GM12865 (cell line): ENCODE measurements at regions not wholly inside any gene's neighbourhood (a gene's known extent, or its start where the extent isn't known, plus 50 kb on each side); places are given as distances from the start of the nearest gene placed in this dataset.

Experiments
- DNase-seq: peaks from one replicate; pipeline ENCODE4 v3.0.0; 2010; ENCODE audit warnings: low read depth
- H3K4me3 ChIP-seq: 2 replicates; pipeline ENCODE4 v1.5.1; 2011; ENCODE audit warnings: mild to moderate bottlenecking, low read depth, low read length, control low read depth
- TF ChIP-seq, protein P1 (sequence below): IDR thresholded peaks from 2 replicates; pipeline ENCODE4 v1.5.1; 2011; ENCODE audit warnings: low read length, control low read depth, low read depth, inconsistent platforms; ENCODE audit not compliant: insufficient read depth; ENCODE audit errors: missing control alignments

DNA sequence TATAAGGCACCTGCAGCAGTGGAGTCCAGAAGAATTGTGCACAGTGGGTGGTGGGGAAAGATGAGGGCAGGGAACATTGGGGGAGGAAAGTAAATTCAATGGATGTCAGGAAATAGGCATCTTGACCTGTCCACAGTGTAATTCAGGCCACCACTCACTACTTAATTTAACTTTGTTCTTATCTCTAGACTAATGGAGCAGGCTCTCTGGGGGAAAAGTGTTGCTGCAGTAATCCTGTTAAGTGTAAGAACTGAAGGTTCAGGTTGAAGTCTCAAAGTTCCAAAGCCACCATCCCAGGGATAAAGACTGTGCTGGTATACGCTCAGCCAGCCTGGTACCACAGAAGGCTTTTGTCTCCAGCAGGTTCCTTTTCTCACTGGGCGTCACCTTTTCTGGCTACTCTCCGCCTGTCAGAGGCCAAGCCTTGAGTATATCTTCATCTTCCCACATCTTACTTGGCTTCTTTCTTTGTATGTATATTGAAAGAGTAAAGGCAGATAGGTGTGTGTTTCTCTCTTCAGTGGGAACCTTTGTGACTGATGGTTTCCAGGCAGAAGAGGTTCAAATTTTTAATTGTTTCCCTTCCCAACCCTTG lies 150.9 kb upstream of the DMRT1 start:
- no peak for DNase-seq
- no peak overlapping the region for H3K4me3 ChIP-seq
- TF ChIP-seq, protein P1, sequence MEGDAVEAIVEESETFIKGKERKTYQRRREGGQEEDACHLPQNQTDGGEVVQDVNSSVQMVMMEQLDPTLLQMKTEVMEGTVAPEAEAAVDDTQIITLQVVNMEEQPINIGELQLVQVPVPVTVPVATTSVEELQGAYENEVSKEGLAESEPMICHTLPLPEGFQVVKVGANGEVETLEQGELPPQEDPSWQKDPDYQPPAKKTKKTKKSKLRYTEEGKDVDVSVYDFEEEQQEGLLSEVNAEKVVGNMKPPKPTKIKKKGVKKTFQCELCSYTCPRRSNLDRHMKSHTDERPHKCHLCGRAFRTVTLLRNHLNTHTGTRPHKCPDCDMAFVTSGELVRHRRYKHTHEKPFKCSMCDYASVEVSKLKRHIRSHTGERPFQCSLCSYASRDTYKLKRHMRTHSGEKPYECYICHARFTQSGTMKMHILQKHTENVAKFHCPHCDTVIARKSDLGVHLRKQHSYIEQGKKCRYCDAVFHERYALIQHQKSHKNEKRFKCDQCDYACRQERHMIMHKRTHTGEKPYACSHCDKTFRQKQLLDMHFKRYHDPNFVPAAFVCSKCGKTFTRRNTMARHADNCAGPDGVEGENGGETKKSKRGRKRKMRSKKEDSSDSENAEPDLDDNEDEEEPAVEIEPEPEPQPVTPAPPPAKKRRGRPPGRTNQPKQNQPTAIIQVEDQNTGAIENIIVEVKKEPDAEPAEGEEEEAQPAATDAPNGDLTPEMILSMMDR, result no peak

- TF ChIP-seq, protein P1, result no peak
- H3K4me3 ChIP-seq, result no peak overlapping the region
- no peak for DNase-seq
Measured at GRCh38 chr9:691825-692400, 149.6 kb upstream of the DMRT1 start.

DNA sequence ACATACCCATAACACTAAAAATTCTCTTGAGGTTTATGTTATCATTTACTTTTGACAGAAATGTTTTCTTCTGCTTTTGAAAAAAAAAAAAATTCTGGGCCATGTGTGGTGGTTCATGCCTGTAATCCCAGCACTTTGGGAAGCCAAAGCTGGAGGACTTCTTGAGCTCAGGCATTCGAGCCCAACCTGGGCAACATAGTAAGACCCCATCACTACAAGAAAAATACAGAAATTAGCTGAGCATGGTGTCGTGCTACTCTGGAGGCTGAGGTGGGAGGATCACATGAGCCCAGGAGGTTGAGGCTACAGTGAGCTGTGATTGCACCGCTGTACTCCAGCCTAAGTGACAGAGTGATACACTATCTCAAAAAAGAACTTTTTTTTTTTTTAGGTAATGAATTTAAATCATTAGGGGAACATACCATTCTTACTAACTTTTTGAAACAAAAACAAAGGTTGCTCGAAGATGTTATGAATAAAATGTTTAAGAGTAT lies 148.8 kb upstream of the DMRT1 start:
- no peak for DNase-seq
- TF ChIP-seq, protein P1, result no peak
- H3K4me3 ChIP-seq, result no peak overlapping the region

- H3K4me3 ChIP-seq, result no peak overlapping the region
- TF ChIP-seq, protein P1, result no peak
- no peak for DNase-seq
Measured at GRCh38 chr9:693201-694091, 148.1 kb upstream of the DMRT1 start.

DNA sequence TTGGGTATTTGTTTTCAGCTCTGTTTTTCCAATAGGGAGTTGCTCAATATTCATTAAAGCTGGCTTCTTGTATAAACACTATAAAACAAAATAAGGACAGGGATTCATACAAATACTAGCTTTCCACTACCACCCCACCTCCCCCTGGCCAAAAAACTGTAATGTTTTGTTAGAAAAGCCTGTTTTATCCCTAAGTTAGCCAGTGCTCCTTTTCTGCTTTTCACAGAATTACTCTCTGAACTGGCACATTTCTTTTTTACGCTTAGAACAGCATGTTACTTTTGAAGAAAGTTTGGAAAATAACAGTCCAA lies 147.4 kb upstream of the DMRT1 start:
- TF ChIP-seq, protein P1, result no peak
- H3K4me3 ChIP-seq, result no peak overlapping the region
- no peak for DNase-seq

- no peak for DNase-seq
- no peak overlapping the region for H3K4me3 ChIP-seq
- TF ChIP-seq, protein P1, result no peak
Measured at GRCh38 chr9:694403-695154, 146.9 kb upstream of the DMRT1 start.
